GM12878 (cell line): ENCODE measurements at regions not wholly inside any gene's neighbourhood (a gene's known extent, or its start where the extent isn't known, plus 50 kb on each side); places are given as distances from the start of the nearest gene placed in this dataset.

Experiments used
- BRCA1 ChIP-seq: IDR thresholded peaks from 2 replicates; pipeline ENCODE4 v1.6.1; 2011; ENCODE audit warnings: low read depth, low read length, improper control_type of control experiment
- CEBPB ChIP-seq, 2 experiments: fragments of 150-350 bp in 1 of 2; IDR thresholded peaks; 2 replicates each; pipeline ENCODE4 v1.6.1; 2012 to 2014; ENCODE audit warnings: low read depth in 2 of 2, low read length in 2 of 2, borderline replicate concordance in 1 of 2, inconsistent platforms in 1 of 2
- CTCF ChIP-seq, 3 experiments: IDR thresholded peaks in 2 of 3; conservative IDR thresholded peaks in 1 of 3; 2 replicates each; pipeline ENCODE4 v1.5.1; 2011; ENCODE audit warnings: low read depth in 3 of 3, low read length in 3 of 3, mild to moderate bottlenecking in 3 of 3, control low read depth in 2 of 3, moderate library complexity in 2 of 3, inconsistent platforms in 1 of 3, mixed read lengths in 1 of 3; ENCODE audit not compliant: control insufficient read depth in 2 of 3, insufficient read depth in 1 of 3; ENCODE audit errors: extremely low read depth in 1 of 3
- EP300 ChIP-seq, 2 experiments: fragments of 150-350 bp in 1 of 2; IDR thresholded peaks; 2 replicates each; pipeline ENCODE4 v1.6.1; 2011 to 2012; ENCODE audit warnings: low read depth in 2 of 2, low read length in 2 of 2, borderline replicate concordance in 1 of 2, improper control_type of control experiment in 1 of 2, inconsistent platforms in 1 of 2; ENCODE audit not compliant: control insufficient read depth in 1 of 2
- HCFC1 ChIP-seq: fragments of 150-350 bp; IDR thresholded peaks from 2 replicates; pipeline ENCODE4 v1.6.1; 2014; ENCODE audit warnings: low read length
- POLR2A ChIP-seq: IDR thresholded peaks from 2 replicates; pipeline ENCODE4 v1.6.1; 2011; ENCODE audit warnings: low read depth, mild to moderate bottlenecking, low read length
- POLR2AphosphoS2 ChIP-seq: IDR thresholded peaks from 2 replicates; pipeline ENCODE4 v1.6.1; 2011; ENCODE audit warnings: low read depth, mild to moderate bottlenecking, low read length, improper control_type of control experiment, moderate library complexity
- REST ChIP-seq: IDR thresholded peaks from 2 replicates; pipeline ENCODE4 v1.6.1; 2012; ENCODE audit warnings: mild to moderate bottlenecking, low read depth, low read length
- TAF1 ChIP-seq: IDR thresholded peaks from 2 replicates; pipeline ENCODE4 v1.6.1; 2011; ENCODE audit warnings: mild to moderate bottlenecking, low read depth, low read length, borderline replicate concordance
- TARDBP ChIP-seq: IDR thresholded peaks from 2 replicates; pipeline ENCODE4 v1.6.1; 2016; ENCODE audit warnings: borderline replicate concordance
- YY1 ChIP-seq: IDR thresholded peaks from 2 replicates; pipeline ENCODE4 v1.6.1; 2011; ENCODE audit warnings: low read depth, mild to moderate bottlenecking, low read length

GRCh38 chr6:145349950-145350510, 385.3 kb downstream of the EPM2A start:
- TF ChIP-seq TAF1 (no peak; the same call in 1 of the 2 replicates), HCFC1 (no peak), POLR2A (peak; percentile 37; the same call in 1 of the 2 replicates), BRCA1 (no peak), POLR2AphosphoS2 (no peak), CEBPB (IDR thresholded peaks at IDR 0.05; ENCODE audit: borderline replicate concordance in 1 of 2, low read depth in 2 of 2, low read length in 2 of 2) (no peak; a peak in 1 of 4 replicates), REST (no peak), CTCF (IDR thresholded peaks at IDR 0.05 in 2 of 3, conservative IDR thresholded peaks at IDR 0.05 in 1 of 3; ENCODE audit: control insufficient read depth in 2 of 3, extremely low read depth in 1 of 3, insufficient read depth in 1 of 3, low read depth in 3 of 3, low read length in 3 of 3) (no peak), EP300 (IDR thresholded peaks at IDR 0.05; ENCODE audit: borderline replicate concordance in 1 of 2, control insufficient read depth in 1 of 2, low read depth in 2 of 2, low read length in 2 of 2) (peak; percentile 67 to 81), YY1 (no peak), TARDBP (no peak)
